ENCODE measurements at regions not wholly inside any gene's neighbourhood (a gene's known extent, or its start where the extent isn't known, plus 50 kb on each side); places are given as distances from the start of the nearest gene placed in this dataset.

- no peak overlapping the region for H3K27ac Mint-ChIP-seq
- no peaks in the 10 kb centered on the region for H3K9me3 Mint-ChIP-seq
- H3K36me3 Mint-ChIP-seq (ENCODE audit: low read depth) = no peaks in the 10 kb centered on the region
- H3K27me3 Mint-ChIP-seq (ENCODE audit: low read depth) = peaks cover 18% of the 10 kb centered on the region
- no peak for DNase-seq
- CTCF ChIA-PET = interaction anchor here (0.6 to 1.2 kb wide), 3 partner anchors 41 to 126 kb away, joined by 3 to 4 read pairs (median 3); no protein-coding TSS in a partner anchor
- no peaks in the 10 kb centered on the region for H3K4me1 Mint-ChIP-seq (ENCODE audit: low read depth)
- H3K4me3 Mint-ChIP-seq = no peak overlapping the region
- intact Hi-C loops (cut with micrococcal nuclease) = no loop called here
Observed at GRCh38 chr1:47559944-47560695, 122.3 kb downstream of the FOXD2 start.

- DNase-seq = no peak
- Mint-ChIP-seq H3K4me3 (no peak overlapping the region), H3K36me3 (ENCODE audit: low read depth) (no peaks in the 10 kb centered on the region), H3K4me1 (ENCODE audit: low read depth) (no peaks in the 10 kb centered on the region), H3K9me3 (no peaks in the 10 kb centered on the region), H3K27ac (no peak overlapping the region), H3K27me3 (ENCODE audit: low read depth) (peaks cover 15% of the 10 kb centered on the region)
- CTCF ChIA-PET = no interaction called here
- intact Hi-C loops (cut with micrococcal nuclease) = no loop called here
Observed at GRCh38 chr1:47561523-47562007, 123.7 kb downstream of the FOXD2 start.

GRCh38 chr1:47562147-47562546 is 124.3 kb downstream of the FOXD2 start:
- Mint-ChIP-seq H3K4me1 (ENCODE audit: low read depth) (no peaks in the 10 kb centered on the region), H3K27ac (no peak overlapping the region), H3K27me3 (ENCODE audit: low read depth) (peaks cover 15% of the 10 kb centered on the region), H3K9me3 (no peaks in the 10 kb centered on the region), H3K4me3 (no peak overlapping the region), H3K36me3 (ENCODE audit: low read depth) (no peaks in the 10 kb centered on the region)
- intact Hi-C loops (cut with micrococcal nuclease) = no loop called here
- DNase-seq = no peak
- CTCF ChIA-PET = no interaction called here

GRCh38 chr1:47562799-47563198 is 125.0 kb downstream of the FOXD2 start:
- intact Hi-C loops (cut with micrococcal nuclease) = no loop called here
- Mint-ChIP-seq H3K4me1 (ENCODE audit: low read depth) (no peaks in the 10 kb centered on the region), H3K27ac (no peak overlapping the region), H3K27me3 (ENCODE audit: low read depth) (peaks cover 12% of the 10 kb centered on the region), H3K4me3 (no peak overlapping the region), H3K9me3 (no peaks in the 10 kb centered on the region), H3K36me3 (ENCODE audit: low read depth) (no peaks in the 10 kb centered on the region)
- no peak for DNase-seq
- CTCF ChIA-PET = interaction anchor here (0.6 kb wide), 1 partner anchor 87 kb away, joined by 3 read pairs; no protein-coding TSS in a partner anchor

- H3K9me3 Mint-ChIP-seq = no peaks in the 10 kb centered on the region
- no peaks in the 10 kb centered on the region for H3K36me3 Mint-ChIP-seq (ENCODE audit: low read depth)
- intact Hi-C loops (cut with micrococcal nuclease) = no loop called here
- DNase-seq = no peak
- peaks cover 12% of the 10 kb centered on the region for H3K27me3 Mint-ChIP-seq (ENCODE audit: low read depth)
- no peak overlapping the region for H3K27ac Mint-ChIP-seq
- H3K4me1 Mint-ChIP-seq (ENCODE audit: low read depth) = no peaks in the 10 kb centered on the region
- CTCF ChIA-PET = interaction anchor here (0.6 kb wide), 1 partner anchor 88 kb away, joined by 3 read pairs; no protein-coding TSS in a partner anchor
- no peak overlapping the region for H3K4me3 Mint-ChIP-seq
Observed at GRCh38 chr1:47563201-47563600, 125.4 kb downstream of the FOXD2 start.

- CTCF ChIA-PET = no interaction called here
- H3K4me3 Mint-ChIP-seq = no peak overlapping the region
- H3K27me3 Mint-ChIP-seq (ENCODE audit: low read depth) = peaks cover 12% of the 10 kb centered on the region
- intact Hi-C loops (cut with micrococcal nuclease) = no loop called here
- DNase-seq = no peak
- H3K4me1 Mint-ChIP-seq (ENCODE audit: low read depth) = no peaks in the 10 kb centered on the region
- no peak overlapping the region for H3K27ac Mint-ChIP-seq
- H3K9me3 Mint-ChIP-seq = no peaks in the 10 kb centered on the region
- H3K36me3 Mint-ChIP-seq (ENCODE audit: low read depth) = no peaks in the 10 kb centered on the region
Observed at GRCh38 chr1:47564570-47564969, 126.7 kb downstream of the FOXD2 start.

GRCh38 chr1:47565092-47565491 is 127.2 kb downstream of the FOXD2 start:
- DNase-seq = no peak
- no peaks in the 10 kb centered on the region for H3K36me3 Mint-ChIP-seq (ENCODE audit: low read depth)
- H3K27me3 Mint-ChIP-seq (ENCODE audit: low read depth) = peaks cover 12% of the 10 kb centered on the region
- H3K4me3 Mint-ChIP-seq = no peak overlapping the region
- CTCF ChIA-PET = interaction anchor here (0.7 kb wide), 1 partner anchor 12 kb away, joined by 3 read pairs; no protein-coding TSS in a partner anchor
- intact Hi-C loops (cut with micrococcal nuclease) = no loop called here
- no peaks in the 10 kb centered on the region for H3K4me1 Mint-ChIP-seq (ENCODE audit: low read depth)
- no peak overlapping the region for H3K27ac Mint-ChIP-seq
- H3K9me3 Mint-ChIP-seq = no peaks in the 10 kb centered on the region

GRCh38 chr1:47565676-47566075 is 127.8 kb downstream of the FOXD2 start:
- Mint-ChIP-seq H3K27ac (no peak overlapping the region), H3K4me1 (ENCODE audit: low read depth) (no peaks in the 10 kb centered on the region), H3K4me3 (no peak overlapping the region), H3K9me3 (no peaks in the 10 kb centered on the region), H3K36me3 (ENCODE audit: low read depth) (no peaks in the 10 kb centered on the region), H3K27me3 (ENCODE audit: low read depth) (peaks cover 15% of the 10 kb centered on the region)
- intact Hi-C loops (cut with micrococcal nuclease) = no loop called here
- no peak for DNase-seq
- CTCF ChIA-PET = interaction anchor here (0.7 kb wide), 1 partner anchor 11 kb away, joined by 3 read pairs; no protein-coding TSS in a partner anchor

GRCh38 chr1:47568763-47569162 is 130.9 kb downstream of the FOXD2 start:
- CTCF ChIA-PET = no interaction called here
- intact Hi-C loops (cut with micrococcal nuclease) = no loop called here

GRCh38 chr1:47569261-47569660 is 131.4 kb downstream of the FOXD2 start:
- CTCF ChIA-PET = no interaction called here
- DNase-seq = no peak
- peaks cover 13% of the 10 kb centered on the region for H3K27me3 Mint-ChIP-seq (ENCODE audit: low read depth)
- no peaks in the 10 kb centered on the region for H3K9me3 Mint-ChIP-seq
- intact Hi-C loops (cut with micrococcal nuclease) = no loop called here
- no peak overlapping the region for H3K4me3 Mint-ChIP-seq
- H3K4me1 Mint-ChIP-seq (ENCODE audit: low read depth) = no peaks in the 10 kb centered on the region
- H3K36me3 Mint-ChIP-seq (ENCODE audit: low read depth) = no peaks in the 10 kb centered on the region
- no peak overlapping the region for H3K27ac Mint-ChIP-seq

More at GRCh38 chr1:47568763-47569162, 130.9 kb downstream of the FOXD2 start:
- Mint-ChIP-seq H3K27me3 (ENCODE audit: low read depth) (peaks cover 13% of the 10 kb centered on the region), H3K9me3 (no peaks in the 10 kb centered on the region), H3K36me3 (ENCODE audit: low read depth) (no peaks in the 10 kb centered on the region), H3K27ac (no peak overlapping the region), H3K4me1 (ENCODE audit: low read depth) (no peaks in the 10 kb centered on the region), H3K4me3 (no peak overlapping the region)
- no peak for DNase-seq

- Mint-ChIP-seq H3K4me1 (ENCODE audit: low read depth) (no peaks in the 10 kb centered on the region), H3K36me3 (ENCODE audit: low read depth) (no peaks in the 10 kb centered on the region), H3K4me3 (no peak overlapping the region), H3K27ac (no peak overlapping the region), H3K9me3 (no peaks in the 10 kb centered on the region), H3K27me3 (ENCODE audit: low read depth) (peaks cover 12% of the 10 kb centered on the region)
- CTCF ChIA-PET = interaction anchor here (0.9 kb wide), 1 partner anchor 11 kb away, joined by 3 read pairs; no protein-coding TSS in a partner anchor
- intact Hi-C loops (cut with micrococcal nuclease) = no loop called here
- DNase-seq = no peak
Observed at GRCh38 chr1:47569681-47570470, 132.0 kb downstream of the FOXD2 start.

- Mint-ChIP-seq H3K4me3 (no peak overlapping the region), H3K36me3 (ENCODE audit: low read depth) (no peaks in the 10 kb centered on the region), H3K9me3 (no peaks in the 10 kb centered on the region), H3K4me1 (ENCODE audit: low read depth) (no peaks in the 10 kb centered on the region), H3K27me3 (ENCODE audit: low read depth) (peaks cover 15% of the 10 kb centered on the region), H3K27ac (no peak overlapping the region)
- intact Hi-C loops (cut with micrococcal nuclease) = no loop called here
- no peak for DNase-seq
- CTCF ChIA-PET = no interaction called here
Observed at GRCh38 chr1:47571161-47571560, 133.3 kb downstream of the FOXD2 start.
